CD4-positive, alpha-beta T cell treated with Interleukin-15 for 1 hour (primary cell): ENCODE measurements at regions not wholly inside any gene's neighbourhood (a gene's known extent, or its start where the extent isn't known, plus 50 kb on each side); places are given as distances from the start of the nearest gene placed in this dataset.

Experiments
- DNase-seq: peaks from one replicate; pipeline ENCODE4 v3.0.0-alpha.2; 2020

- no peak for DNase-seq
Measured at GRCh38 chr9:38224941-38225340, 155.9 kb upstream of the SHB start.

DNA sequence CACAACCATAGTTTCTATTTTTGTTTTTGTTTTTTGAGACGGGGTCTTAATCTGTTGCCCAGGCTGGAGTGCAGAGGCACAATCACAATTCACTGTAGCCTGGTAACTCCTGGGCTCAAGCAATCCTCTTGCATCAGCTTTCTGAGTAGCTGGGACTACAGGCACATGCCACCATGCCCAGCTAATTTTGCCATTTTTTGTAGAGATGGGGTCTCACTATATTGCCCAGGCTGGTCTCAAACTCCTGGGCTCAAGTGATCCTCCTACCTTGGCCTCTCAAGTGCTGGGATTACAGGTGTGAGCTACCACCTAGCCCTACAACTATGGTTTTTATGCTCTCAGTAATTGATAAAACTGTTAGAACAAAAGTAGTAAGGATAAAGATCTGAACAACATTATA is 147.5 kb upstream of the SHB start:
- DNase-seq = no peak

- DNase-seq = no peak
Measured at GRCh38 chr9:38215465-38215864, 146.4 kb upstream of the SHB start.

- DNase-seq = no peak
Measured at GRCh38 chr9:38214432-38214831, 145.4 kb upstream of the SHB start.

DNA sequence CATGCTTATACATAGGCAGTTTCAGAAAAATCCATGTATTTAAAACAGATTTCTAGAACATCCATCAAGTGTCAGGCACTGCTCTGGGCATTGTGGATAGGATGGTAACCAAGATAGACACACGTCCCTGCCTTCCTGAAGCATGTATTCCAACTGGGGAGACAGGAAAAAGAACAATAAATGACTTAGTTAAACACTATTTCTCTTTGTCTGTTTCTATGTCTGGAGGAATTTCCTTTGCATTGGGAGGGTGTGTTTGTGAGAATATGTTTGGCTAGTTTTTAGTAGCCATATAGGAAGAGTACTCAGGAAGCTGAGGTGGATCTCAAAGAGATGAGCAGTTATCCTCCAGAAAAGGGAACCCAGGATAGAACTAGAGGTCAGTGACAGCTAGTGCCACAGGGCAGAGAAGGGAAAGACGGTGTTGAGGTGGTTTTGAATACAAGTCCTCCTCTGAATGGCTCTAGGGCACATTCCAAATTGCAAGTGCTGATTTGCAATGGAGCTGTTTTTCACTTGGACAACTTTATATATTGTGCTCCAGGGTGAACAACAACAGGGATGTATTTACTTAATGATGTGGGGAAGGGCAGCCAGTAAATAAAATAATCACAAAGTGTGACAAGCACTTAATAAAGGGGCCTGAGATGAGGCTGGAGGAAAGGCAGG is 144.7 kb upstream of the SHB start:
- DNase-seq = no peak

GRCh38 chr9:38212016-38212415 is 143.0 kb upstream of the SHB start:
- no peak for DNase-seq

DNA sequence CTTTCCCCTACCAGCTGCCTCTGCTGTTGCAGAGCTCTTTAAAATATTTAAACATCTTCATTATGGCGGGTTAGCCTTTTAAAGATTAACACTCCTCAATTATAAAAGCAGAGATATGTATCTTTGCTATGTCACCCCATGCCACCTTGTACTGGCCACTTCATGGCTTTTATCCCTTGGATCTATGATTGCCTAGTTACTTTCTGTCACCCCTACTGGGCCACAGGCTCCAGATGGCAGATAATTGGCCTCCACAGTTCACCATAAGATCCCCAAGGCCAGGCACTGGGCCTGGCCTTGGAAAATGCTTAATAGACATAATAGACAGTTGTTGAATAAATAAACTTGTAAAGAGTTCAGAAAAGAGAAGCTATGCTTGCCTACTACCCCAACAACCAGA is 142.0 kb upstream of the SHB start:
- no peak for DNase-seq

DNA sequence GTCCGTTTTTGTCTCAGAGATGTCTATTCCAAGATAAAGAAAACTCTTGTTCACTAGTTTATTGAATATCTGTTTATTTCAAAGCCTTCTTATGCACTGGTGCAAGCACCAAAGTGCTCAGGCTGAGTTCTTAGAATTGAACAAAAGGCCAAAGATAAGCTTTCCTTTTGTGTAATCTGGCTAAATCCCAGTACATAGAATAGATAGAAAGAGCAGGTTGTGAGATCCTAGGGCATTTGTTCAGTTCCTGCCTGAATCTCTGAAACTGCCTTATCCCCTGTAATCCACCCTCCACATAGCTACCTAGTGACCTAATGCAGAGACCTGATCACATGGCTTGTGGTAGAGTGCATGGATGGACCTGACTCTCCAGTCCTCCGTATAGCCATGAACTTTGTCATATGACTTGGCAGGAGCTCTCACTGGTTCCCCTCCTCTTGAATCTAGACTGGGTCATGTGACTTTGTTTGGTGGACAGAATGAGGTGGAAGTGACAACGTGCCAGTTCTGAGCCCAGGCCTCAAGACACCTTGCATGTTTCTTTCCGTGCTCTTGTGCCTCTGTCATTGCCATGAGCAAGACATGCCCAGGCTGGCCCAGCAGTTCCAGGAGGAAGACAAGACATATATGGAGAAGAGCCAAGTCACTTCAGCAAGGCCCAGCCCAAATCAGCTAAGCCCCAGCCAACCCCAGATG is 139.3 kb upstream of the SHB start:
- DNase-seq = no peak

GRCh38 chr9:38207247-38207778 is 138.3 kb upstream of the SHB start:
- DNase-seq = no peak

DNA sequence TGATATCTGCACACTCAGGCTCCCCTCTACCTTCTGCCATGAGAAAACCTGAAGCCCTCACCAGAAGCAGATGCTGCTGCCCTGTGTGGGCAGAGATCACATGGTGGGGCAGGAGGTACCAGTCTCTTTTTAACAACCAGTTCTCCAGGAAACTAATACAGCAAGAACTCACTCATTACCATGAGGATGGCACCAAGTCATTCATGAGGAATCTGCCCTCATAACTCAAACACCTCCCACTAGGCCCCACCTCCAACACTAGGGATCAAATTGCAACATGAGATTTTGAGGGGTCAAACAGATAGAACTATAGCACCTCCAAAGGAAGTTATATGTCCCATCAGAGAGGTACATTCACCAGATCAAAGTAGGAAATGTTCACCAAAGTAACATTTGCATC is 136.3 kb upstream of the SHB start:
- DNase-seq = no peak

DNA sequence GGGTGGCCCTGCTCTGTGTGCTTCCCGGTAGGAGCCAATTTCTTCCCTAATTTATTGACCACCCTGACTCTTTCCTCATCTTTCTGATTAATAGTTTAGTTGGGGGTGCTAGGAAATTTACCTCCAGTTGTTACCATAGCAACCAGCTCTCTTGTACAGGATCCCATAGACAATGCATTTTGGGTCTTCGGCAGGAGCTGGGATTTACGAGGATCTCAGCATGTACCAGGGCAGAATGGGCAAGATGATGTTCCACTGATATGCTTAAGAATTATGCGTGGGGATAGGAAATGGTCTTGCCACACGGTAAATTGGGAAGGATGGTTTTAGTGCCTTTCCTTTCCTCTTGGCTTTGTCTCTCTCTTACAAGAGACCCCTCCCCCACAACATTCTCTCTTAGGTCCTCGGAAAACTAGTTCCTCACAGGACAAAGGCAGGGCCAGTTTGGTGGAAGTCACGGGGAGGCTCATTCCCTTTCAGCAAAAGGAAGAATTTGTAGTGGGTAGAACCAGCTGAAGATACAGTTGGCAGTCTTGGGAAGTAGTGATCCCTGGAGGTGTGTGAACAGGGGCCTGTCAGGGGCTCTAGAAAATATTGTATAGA is 133.4 kb upstream of the SHB start:
- DNase-seq = no peak

DNA sequence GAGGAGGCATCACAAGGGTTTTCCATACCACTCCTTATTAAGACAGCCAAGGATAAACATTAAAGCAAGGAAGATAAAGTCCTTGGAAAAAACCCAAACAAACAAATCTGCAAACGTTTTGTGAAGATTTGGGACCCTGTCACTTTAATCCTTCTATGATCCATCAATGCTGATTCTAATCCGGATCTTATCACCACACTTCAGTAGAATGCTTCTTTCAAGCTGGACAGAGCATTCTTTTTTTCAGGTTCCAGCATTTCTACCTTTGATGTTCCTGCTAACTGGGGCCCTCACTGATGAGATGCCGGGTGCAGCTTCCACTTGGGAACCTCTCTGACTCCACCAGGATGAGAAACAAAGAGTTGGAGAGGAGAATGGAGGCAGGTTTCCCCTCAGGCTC is 132.8 kb upstream of the SHB start:
- no peak for DNase-seq

DNA sequence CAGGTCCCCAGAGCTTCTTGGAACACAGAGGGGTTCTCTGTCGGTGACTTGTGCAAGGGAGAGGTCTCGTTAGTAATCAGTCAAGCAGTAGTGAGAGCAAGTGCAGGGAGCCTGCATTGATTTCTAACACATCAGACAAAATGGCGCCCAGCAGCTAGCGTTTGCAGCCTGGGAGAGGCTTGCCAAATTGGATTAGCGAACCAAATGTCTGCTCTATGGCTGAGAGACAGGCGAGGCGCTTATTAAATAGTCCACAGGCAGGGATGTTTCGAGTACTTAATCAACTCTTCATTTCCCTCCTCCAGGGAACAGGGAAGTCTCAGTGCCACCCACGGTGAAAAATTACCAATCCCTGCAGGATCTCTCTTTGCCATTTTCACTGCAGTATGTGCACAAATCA is 131.4 kb upstream of the SHB start:
- no peak for DNase-seq

GRCh38 chr9:38198140-38198539 is 129.1 kb upstream of the SHB start:
- no peak for DNase-seq

GRCh38 chr9:38196714-38197113 is 127.7 kb upstream of the SHB start:
- DNase-seq = no peak

GRCh38 chr9:38195737-38196161 is 126.7 kb upstream of the SHB start:
- no peak for DNase-seq

DNA sequence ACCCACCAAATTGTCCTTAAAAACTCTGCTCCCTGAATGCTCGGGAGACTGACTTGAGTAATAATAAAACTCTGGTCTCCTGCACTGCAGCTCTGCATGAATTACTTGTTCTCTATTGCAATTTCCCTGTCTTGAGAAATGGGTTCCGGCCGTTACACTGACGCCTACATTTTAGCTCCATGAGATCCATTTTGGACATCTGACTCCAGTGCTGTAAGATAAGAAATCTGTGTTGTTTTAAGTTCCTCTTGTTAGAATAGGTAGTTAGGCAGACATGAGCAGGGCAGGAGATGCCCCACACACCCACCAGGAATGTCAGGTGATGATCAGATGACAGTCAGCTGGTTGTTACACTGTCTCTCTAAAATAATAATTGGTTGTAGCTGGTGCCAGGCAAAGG is 125.8 kb upstream of the SHB start:
- DNase-seq = no peak

DNA sequence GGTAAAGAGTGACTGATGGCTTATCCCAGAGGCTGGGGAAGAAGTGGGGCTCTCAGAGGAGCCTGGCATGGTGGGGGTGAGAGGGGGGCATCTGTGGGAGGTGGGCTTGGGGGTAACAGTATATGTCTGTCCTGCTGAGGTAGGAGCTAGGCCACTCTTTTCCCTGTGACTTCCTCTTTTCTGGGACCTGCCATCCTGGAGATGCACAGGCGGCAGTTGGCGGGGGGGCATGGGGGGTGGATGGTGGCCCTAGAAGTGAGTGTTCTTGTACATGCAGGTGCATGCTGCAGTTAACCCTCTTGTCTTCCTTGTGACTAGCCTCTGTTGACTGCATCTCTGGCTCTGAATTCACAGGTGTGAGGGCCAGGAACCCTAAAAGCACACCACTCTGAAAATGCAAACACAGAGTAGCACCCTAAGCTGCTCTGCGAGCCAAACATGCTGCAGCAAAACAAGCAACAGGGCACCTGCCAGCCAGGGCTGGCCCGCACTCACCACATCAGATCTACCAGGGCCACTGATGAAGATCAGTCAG is 123.8 kb upstream of the SHB start:
- DNase-seq = no peak

- no peak for DNase-seq
Measured at GRCh38 chr9:38186404-38187115, 117.5 kb upstream of the SHB start.

GRCh38 chr9:38185647-38186403 is 116.8 kb upstream of the SHB start:
- DNase-seq = no peak

DNA sequence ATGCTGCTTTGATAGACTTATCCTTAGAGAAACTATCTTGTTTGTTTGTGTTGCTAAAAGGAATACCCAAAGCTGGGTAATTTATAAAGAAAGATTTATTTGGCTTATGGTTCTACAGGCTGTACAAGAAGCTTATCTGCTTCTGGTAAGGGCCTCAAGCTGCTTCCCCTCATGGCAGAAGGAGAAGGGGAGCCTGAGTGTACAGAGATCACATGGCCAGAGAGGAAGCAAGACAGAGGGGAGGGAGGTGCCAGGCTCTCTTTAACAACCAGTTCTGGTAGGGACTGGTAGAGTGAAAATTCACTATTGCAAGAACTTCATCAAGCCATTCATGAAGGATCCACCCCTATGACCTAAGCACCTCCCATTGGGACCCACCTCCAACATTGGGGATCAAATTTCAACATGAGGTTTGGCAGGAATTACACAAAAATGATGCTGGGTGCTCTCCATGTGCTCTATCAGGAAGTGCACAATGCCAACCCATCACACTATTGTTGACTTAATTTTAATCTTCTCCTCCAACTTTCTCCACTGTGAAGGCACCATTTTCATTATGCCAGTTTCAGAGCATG is 115.1 kb upstream of the SHB start:
- no peak for DNase-seq

DNA sequence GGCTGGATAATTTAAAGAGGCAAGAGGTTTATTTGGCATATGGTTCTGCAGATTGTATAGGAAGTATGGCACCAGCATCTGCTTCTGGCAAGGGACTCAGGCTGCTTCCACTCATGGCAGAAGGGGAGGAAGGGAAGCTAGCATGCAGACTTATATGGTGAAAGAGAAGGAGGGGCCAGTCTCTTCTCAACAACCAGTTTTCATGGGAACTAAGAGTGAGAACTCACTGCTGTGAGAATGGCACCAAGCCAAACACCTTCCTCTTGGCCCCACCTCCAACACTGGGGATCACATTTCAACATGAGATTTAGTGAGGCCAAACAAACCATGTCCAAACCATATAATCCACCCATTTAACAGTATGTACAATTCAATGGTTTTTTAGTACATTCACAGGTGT is 113.3 kb upstream of the SHB start:
- no peak for DNase-seq
